ENCODE measurements at regions not wholly inside any gene's neighbourhood (a gene's known extent, or its start where the extent isn't known, plus 50 kb on each side); places are given as distances from the start of the nearest gene placed in this dataset.

GRCh38 chr3:147773116-147773630, 364.0 kb downstream of the ZIC1 start:
- no peaks in the 10 kb centered on the region for H3K27me3 Mint-ChIP-seq
- intact Hi-C loops (cut with micrococcal nuclease): no loop called here

GRCh38 chr3:147775411-147775810, 366.2 kb downstream of the ZIC1 start:
- intact Hi-C loops (cut with micrococcal nuclease): no loop called here
- no peaks in the 10 kb centered on the region for H3K27me3 Mint-ChIP-seq
- no peaks in the 10 kb centered on the region for H3K36me3 Mint-ChIP-seq (ENCODE audit: low read depth)
- H3K9me3 Mint-ChIP-seq: no peaks in the 10 kb centered on the region
- H3K4me3 Mint-ChIP-seq: no peak overlapping the region
- H3K27ac Mint-ChIP-seq: no peak overlapping the region
- DNase-seq: no peak
- no peaks in the 10 kb centered on the region for H3K4me1 Mint-ChIP-seq

More at GRCh38 chr3:147773116-147773630, 364.0 kb downstream of the ZIC1 start:
- no peak for DNase-seq
- H3K4me1 Mint-ChIP-seq: no peaks in the 10 kb centered on the region
- H3K4me3 Mint-ChIP-seq: no peak overlapping the region
- H3K36me3 Mint-ChIP-seq (ENCODE audit: low read depth): no peaks in the 10 kb centered on the region
- H3K9me3 Mint-ChIP-seq: no peaks in the 10 kb centered on the region
- no peak overlapping the region for H3K27ac Mint-ChIP-seq

GRCh38 chr3:147775816-147776530, 366.8 kb downstream of the ZIC1 start:
- H3K27me3 Mint-ChIP-seq: no peaks in the 10 kb centered on the region
- no peaks in the 10 kb centered on the region for H3K36me3 Mint-ChIP-seq (ENCODE audit: low read depth)
- DNase-seq: no peak
- no peaks in the 10 kb centered on the region for H3K9me3 Mint-ChIP-seq
- no peak overlapping the region for H3K4me3 Mint-ChIP-seq
- H3K27ac Mint-ChIP-seq: no peak overlapping the region
- intact Hi-C loops (cut with micrococcal nuclease): no loop called here
- H3K4me1 Mint-ChIP-seq: no peaks in the 10 kb centered on the region

- H3K36me3 Mint-ChIP-seq (ENCODE audit: low read depth): no peaks in the 10 kb centered on the region
- no peaks in the 10 kb centered on the region for H3K27me3 Mint-ChIP-seq
- no peaks in the 10 kb centered on the region for H3K4me1 Mint-ChIP-seq
- H3K27ac Mint-ChIP-seq: no peak overlapping the region
- no peaks in the 10 kb centered on the region for H3K9me3 Mint-ChIP-seq
- no peak for DNase-seq
- no peak overlapping the region for H3K4me3 Mint-ChIP-seq
- intact Hi-C loops (cut with micrococcal nuclease): no loop called here
Observed at GRCh38 chr3:147793841-147794240, 384.7 kb downstream of the ZIC1 start.

- Mint-ChIP-seq H3K27ac (no peak overlapping the region), H3K27me3 (no peaks in the 10 kb centered on the region), H3K4me3 (no peak overlapping the region), H3K4me1 (no peaks in the 10 kb centered on the region), H3K9me3 (no peaks in the 10 kb centered on the region), H3K36me3 (ENCODE audit: low read depth) (no peaks in the 10 kb centered on the region)
- intact Hi-C loops (cut with micrococcal nuclease): no loop called here
- DNase-seq: no peak
Observed at GRCh38 chr3:147794596-147794995, 385.4 kb downstream of the ZIC1 start.

GRCh38 chr3:147795418-147795817, 386.3 kb downstream of the ZIC1 start:
- Mint-ChIP-seq H3K27ac (no peak overlapping the region), H3K36me3 (ENCODE audit: low read depth) (no peaks in the 10 kb centered on the region), H3K27me3 (no peaks in the 10 kb centered on the region), H3K4me3 (no peak overlapping the region), H3K9me3 (no peaks in the 10 kb centered on the region), H3K4me1 (no peaks in the 10 kb centered on the region)
- DNase-seq: no peak
- intact Hi-C loops (cut with micrococcal nuclease): no loop called here

GRCh38 chr3:147797095-147797494, 387.9 kb downstream of the ZIC1 start:
- intact Hi-C loops (cut with micrococcal nuclease): no loop called here
- H3K4me3 Mint-ChIP-seq: no peak overlapping the region
- DNase-seq: no peak
- H3K4me1 Mint-ChIP-seq: no peaks in the 10 kb centered on the region
- H3K9me3 Mint-ChIP-seq: no peaks in the 10 kb centered on the region
- no peaks in the 10 kb centered on the region for H3K36me3 Mint-ChIP-seq (ENCODE audit: low read depth)
- no peaks in the 10 kb centered on the region for H3K27me3 Mint-ChIP-seq
- H3K27ac Mint-ChIP-seq: no peak overlapping the region

GRCh38 chr3:147799601-147800000, 390.4 kb downstream of the ZIC1 start:
- Mint-ChIP-seq H3K4me3 (no peak overlapping the region), H3K9me3 (no peaks in the 10 kb centered on the region), H3K4me1 (no peaks in the 10 kb centered on the region), H3K27me3 (no peaks in the 10 kb centered on the region), H3K36me3 (ENCODE audit: low read depth) (no peaks in the 10 kb centered on the region), H3K27ac (no peak overlapping the region)
- DNase-seq: no peak
- intact Hi-C loops (cut with micrococcal nuclease): no loop called here

GRCh38 chr3:147807776-147808175, 398.6 kb downstream of the ZIC1 start:
- no peak overlapping the region for H3K4me3 Mint-ChIP-seq
- no peak overlapping the region for H3K27ac Mint-ChIP-seq
- intact Hi-C loops (cut with micrococcal nuclease): no loop called here
- H3K36me3 Mint-ChIP-seq (ENCODE audit: low read depth): no peaks in the 10 kb centered on the region
- no peaks in the 10 kb centered on the region for H3K9me3 Mint-ChIP-seq
- H3K27me3 Mint-ChIP-seq: no peaks in the 10 kb centered on the region
- DNase-seq: no peak
- no peaks in the 10 kb centered on the region for H3K4me1 Mint-ChIP-seq

- Mint-ChIP-seq H3K4me3 (no peak overlapping the region), H3K36me3 (ENCODE audit: low read depth) (no peaks in the 10 kb centered on the region)
Observed at GRCh38 chr3:147809206-147809605, 400.0 kb downstream of the ZIC1 start.

GRCh38 chr3:147812186-147812911, 403.2 kb downstream of the ZIC1 start:
- H3K4me3 Mint-ChIP-seq: no peak overlapping the region
- no peaks in the 10 kb centered on the region for H3K27me3 Mint-ChIP-seq
- no peak for DNase-seq
- H3K36me3 Mint-ChIP-seq (ENCODE audit: low read depth): no peaks in the 10 kb centered on the region
- H3K9me3 Mint-ChIP-seq: no peaks in the 10 kb centered on the region
- intact Hi-C loops (cut with micrococcal nuclease): no loop called here
- H3K4me1 Mint-ChIP-seq: no peaks in the 10 kb centered on the region
- H3K27ac Mint-ChIP-seq: no peak overlapping the region

More at GRCh38 chr3:147809206-147809605, 400.0 kb downstream of the ZIC1 start:
- Mint-ChIP-seq H3K9me3 (no peaks in the 10 kb centered on the region), H3K27ac (no peak overlapping the region), H3K4me1 (no peaks in the 10 kb centered on the region), H3K27me3 (no peaks in the 10 kb centered on the region)
- DNase-seq: no peak
- intact Hi-C loops (cut with micrococcal nuclease): no loop called here

- Mint-ChIP-seq H3K4me3 (no peak overlapping the region), H3K27ac (no peak overlapping the region), H3K27me3 (no peaks in the 10 kb centered on the region), H3K9me3 (no peaks in the 10 kb centered on the region), H3K4me1 (no peaks in the 10 kb centered on the region), H3K36me3 (ENCODE audit: low read depth) (no peaks in the 10 kb centered on the region)
- no peak for DNase-seq
- intact Hi-C loops (cut with micrococcal nuclease): no loop called here
Observed at GRCh38 chr3:147813256-147813655, 404.1 kb downstream of the ZIC1 start.

- Mint-ChIP-seq H3K4me1 (no peaks in the 10 kb centered on the region), H3K9me3 (no peaks in the 10 kb centered on the region), H3K27me3 (no peaks in the 10 kb centered on the region), H3K27ac (no peak overlapping the region), H3K4me3 (no peak overlapping the region), H3K36me3 (ENCODE audit: low read depth) (no peaks in the 10 kb centered on the region)
- DNase-seq: no peak
- intact Hi-C loops (cut with micrococcal nuclease): no loop called here
Observed at GRCh38 chr3:147816752-147817151, 407.6 kb downstream of the ZIC1 start.

- Mint-ChIP-seq H3K27me3 (no peaks in the 10 kb centered on the region), H3K27ac (no peak overlapping the region), H3K9me3 (no peaks in the 10 kb centered on the region), H3K4me3 (no peak overlapping the region), H3K4me1 (no peaks in the 10 kb centered on the region), H3K36me3 (ENCODE audit: low read depth) (no peaks in the 10 kb centered on the region)
- no peak for DNase-seq
- intact Hi-C loops (cut with micrococcal nuclease): no loop called here
Observed at GRCh38 chr3:147832611-147833010, 423.4 kb downstream of the ZIC1 start.
